GM19351 (cell line): ENCODE measurements at regions not wholly inside any gene's neighbourhood (a gene's known extent, or its start where the extent isn't known, plus 50 kb on each side); places are given as distances from the start of the nearest gene placed in this dataset.
"Not testable (repeated sequence)": the region's sequence is repeated elsewhere in the genome, so short reads cannot be mapped to it uniquely, and the experiment has no call there.

Experiments
- ATAC-seq: cut with Tn5 transposase; IDR thresholded peaks from one replicate; pipeline ENCODE4 v1.9.1; 2021; ENCODE audit warnings: mild to moderate bottlenecking, moderate library complexity; ENCODE audit not compliant: unreplicated experiment

DNA sequence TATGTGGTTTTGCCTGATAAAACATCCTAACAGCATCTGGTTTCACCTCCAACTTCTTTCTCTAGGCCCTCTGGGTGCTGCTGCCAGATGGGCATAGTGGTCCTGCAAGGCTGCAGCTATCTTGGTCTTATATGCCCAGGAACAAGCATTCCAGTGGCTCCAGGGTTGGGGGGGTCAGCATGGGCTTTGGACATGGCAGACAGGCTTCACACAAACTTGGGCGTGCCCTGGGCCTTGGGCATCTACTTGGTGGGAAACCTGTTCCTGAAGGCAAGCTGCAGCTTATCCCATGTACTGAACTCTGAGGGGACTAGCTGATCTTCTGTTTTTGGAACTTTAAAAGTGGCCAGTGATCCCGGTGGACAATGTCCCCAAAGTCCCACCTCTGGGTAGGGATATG is 54.9 kb upstream of the ZNF678 start:
- no peak for ATAC-seq

DNA sequence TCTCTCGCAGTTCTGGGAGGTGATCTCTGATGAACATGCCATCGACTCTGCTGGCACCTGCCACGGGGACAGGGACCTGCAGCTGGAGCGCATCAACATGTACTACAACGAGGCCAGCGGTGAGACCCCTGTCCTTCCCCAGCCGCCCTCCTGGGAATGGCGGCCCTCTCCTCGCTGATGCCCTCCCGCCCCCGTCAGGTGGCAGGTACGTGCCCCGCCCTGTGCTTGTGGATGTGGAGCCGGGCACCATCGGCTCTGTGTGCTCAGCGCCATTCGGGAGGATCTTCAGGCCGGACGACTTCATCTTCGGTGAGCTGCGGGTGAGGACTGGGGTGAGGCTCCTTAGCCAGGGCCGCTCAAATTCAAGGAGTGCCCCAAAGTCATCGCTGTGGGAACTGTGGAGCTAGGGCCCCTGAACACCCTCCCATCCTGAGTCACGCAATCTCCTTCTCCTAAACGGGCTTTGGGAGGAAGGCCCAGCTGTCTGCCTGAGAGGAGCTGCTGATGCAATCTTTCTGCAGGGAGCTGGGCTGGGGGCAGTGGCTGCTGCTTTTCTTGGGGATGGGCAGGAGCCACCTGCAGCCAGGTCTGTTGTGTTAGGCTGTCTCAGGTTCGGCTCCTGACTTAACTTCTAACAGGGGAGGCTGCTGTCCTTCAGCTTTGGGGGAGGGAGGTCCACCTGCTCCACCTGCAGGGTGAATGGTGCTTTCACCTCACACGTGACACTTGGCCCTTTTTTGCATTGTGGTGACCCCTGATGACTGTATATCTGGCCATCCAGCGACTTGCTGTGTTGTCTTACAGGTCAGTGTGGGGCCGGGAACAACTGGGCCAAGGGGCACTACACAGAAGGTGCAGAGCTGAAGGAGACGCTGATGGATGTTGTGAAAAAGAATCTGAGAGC is 56.6 kb upstream of the ZNF678 start:
- ATAC-seq: not testable (repeated sequence)

DNA sequence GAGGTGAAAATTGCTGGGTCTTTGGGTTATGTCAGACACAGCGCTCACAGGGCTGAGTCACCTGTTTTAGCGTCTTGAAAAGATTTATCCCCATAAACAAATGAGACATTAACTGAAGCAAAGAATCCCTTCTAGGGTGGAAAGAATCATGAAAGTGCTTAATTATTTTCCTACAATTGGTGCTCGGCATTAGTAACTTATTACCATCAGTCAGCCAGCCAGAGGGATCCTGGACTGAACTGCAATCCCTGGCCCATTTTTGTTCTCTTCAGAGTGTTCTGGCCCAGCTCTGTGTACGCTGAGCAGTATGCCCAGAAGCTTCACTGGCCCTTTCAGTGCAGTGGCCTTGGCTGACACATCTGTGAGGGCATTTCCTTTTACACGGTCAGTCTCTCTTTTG is 67.3 kb upstream of the ZNF678 start:
- not testable (repeated sequence) for ATAC-seq

DNA sequence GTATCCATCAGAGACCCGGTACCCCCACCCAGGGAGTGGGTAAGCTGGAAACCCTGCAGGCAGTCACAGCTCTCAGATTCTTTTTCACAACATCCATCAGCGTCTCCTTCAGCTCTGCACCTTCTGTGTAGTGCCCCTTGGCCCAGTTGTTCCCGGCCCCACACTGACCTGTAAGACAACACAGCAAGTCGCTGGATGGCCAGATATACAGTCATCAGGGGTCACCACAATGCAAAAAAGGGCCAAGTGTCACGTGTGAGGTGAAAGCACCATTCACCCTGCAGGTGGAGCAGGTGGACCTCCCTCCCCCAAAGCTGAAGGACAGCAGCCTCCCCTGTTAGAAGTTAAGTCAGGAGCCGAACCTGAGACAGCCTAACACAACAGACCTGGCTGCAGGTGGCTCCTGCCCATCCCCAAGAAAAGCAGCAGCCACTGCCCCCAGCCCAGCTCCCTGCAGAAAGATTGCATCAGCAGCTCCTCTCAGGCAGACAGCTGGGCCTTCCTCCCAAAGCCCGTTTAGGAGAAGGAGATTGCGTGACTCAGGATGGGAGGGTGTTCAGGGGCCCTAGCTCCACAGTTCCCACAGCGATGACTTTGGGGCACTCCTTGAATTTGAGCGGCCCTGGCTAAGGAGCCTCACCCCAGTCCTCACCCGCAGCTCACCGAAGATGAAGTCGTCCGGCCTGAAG is 69.3 kb upstream of the ZNF678 start:
- not testable (repeated sequence) for ATAC-seq

DNA sequence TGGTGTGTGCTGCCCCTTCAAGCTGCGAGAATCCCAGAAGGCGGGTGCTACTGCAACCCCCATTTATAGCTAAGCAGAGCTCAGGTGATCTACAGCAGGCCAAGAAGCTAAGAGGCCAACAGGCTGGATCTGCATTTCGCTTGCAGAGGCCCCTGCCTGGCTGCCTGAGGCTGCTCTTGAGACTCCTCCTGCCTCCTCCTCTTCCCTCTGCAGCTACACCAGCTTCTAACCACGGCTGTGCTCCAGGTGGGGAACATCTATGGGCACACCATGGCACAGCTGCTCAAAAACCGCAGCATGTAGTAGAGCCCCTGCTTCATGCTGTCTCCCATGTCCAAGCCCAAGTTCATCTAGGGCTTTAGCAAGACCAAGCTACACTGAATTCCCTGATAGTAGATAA is 72.9 kb upstream of the ZNF678 start:
- no peak for ATAC-seq

DNA sequence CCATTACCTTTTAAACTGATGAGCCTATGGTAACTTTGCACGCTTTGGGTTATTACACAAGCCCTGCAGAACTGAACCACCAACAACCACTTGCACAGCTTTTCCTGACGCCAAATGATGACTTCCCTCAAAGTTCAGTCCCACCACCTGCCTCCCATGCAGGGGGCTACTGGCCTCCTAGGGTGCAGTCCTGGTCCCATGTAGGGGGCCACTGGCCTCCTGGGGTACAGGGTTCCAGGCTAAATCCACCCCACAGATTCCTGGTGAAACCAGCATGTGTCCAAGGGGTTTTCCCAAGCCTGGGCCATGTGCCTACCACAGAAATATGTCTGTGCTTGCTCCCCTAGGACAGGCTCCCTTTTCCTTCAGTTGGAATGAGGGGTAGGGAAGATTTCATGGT is 73.4 kb upstream of the ZNF678 start:
- no peak for ATAC-seq

DNA sequence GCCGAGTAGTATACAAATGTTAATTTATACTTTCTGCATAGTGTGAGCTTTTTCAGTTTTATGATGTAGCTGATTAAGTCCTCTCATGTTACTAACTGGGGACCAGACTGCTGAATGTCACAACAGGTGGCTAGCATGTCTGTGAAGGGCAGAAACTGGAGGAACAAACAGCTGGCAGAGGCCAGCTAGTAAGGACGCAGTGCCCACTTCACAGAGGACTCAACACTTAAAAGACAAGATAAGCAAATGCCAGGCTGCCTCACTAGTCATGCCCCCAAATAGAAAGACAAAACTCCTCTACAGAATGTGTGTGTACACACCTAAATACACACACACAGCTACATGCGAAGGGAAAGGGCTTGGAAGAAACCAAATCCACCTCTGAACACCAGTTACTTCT is 73.8 kb upstream of the ZNF678 start:
- no peak for ATAC-seq

DNA sequence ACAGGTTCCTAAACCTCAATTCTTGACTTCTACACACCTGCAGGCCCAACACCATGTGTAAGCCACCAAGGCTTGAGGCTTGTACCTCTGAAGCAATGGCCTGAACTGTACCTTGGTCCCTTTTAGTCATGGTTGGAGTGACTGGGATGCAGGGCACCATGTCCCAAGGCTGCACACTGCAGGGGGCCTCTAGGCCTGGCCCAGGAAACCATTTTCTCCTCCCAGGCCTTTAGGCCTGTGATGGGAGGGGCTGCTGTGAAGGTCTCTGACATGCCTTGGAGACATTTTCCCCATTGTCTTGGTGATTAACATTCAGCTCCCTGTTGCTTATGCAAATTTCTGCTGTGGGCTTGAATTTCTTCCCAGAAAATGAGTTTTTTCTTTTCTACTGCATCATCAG is 75.8 kb upstream of the ZNF678 start:
- no peak for ATAC-seq

DNA sequence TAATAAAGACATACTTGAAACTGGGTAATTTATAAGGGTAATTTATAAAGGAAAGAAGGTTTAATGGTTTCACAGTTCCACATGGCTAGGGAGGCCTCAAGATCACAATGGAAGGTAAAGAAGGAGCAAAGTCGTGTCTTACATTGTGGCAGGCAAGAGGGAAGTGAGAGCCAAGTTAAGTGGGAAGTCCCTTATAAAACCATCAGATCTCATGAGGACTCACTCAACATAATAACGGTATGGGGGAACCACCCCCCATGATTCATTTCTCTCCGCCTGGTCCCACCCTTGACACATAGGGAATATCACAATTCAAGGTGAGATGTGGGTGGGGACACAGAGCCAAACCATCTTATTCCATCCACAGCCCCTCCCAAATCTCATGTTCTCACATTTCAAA is 76.8 kb upstream of the ZNF678 start:
- ATAC-seq: no peak

DNA sequence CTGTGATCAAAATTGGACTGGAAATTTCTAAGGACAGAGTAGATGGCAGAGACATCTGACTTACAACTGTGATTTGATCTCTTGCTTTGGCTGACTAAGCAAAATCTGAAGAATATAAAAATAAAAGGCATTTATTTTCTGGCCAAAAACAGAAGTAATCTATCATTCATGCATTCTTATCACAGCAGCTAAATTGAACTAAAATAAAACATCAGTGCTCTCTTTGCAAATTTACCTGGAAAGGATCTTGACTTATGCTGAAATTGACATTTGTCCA is 81.4 kb upstream of the ZNF678 start:
- no peak for ATAC-seq

DNA sequence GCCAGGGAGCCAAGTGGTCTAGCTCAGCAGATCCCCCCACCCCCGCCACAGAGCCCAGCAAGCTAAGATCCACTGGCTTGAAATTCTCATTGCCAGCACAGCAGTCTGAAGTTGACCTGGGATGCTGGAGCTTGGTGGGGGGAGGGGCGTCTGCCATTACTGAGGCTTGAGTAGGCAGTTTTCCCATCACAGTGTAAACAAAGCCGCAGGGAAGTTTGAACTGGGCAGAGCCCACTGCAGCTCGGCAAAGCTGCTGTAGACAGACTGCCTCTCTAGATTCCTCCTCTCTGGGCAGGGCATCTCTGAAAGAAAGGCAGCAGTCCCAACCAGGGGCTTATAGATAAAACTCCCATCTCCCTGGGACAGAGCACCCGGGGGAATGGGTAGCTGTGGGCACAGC is 89.3 kb upstream of the ZNF678 start:
- ATAC-seq: not testable (repeated sequence)

DNA sequence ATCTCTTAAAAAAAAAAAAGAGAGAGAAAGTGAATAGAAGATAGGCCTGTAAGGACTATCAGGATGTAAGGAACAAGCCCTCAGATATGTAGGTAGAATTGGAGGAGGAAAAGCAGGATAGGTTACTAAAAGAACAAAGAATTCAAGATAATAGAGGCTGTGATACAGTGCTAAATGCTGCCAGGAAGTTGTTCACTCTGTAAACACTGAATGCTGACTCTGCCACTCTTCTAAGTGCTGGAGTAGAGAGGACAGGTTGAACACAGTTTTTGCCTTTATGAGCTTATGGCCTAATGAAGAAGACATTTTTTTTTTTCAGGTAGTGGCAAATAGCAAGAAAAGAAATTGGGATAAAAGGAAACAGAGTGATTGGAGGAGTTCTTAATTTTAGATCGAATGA is 90.6 kb upstream of the ZNF678 start:
- no peak for ATAC-seq

DNA sequence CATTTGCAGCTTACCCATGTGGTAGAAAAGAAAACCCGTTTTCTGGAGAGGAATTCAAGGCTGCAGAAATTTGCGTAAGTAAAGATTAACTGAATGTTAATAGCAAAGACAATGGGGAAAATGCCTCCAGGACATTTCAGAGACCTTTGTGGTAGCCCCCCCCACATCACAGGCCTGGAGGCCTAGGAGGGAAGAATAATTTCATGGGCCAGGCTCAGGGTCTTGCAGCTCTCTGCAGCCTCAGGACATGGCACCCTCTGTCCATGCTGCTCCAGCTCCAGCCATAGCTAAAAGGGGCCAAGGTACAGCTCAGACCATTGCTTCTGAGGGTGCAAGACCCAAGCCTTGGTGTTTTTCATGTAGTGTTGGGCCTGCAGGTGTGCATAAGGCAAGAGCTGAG is 92.7 kb upstream of the ZNF678 start:
- no peak for ATAC-seq

DNA sequence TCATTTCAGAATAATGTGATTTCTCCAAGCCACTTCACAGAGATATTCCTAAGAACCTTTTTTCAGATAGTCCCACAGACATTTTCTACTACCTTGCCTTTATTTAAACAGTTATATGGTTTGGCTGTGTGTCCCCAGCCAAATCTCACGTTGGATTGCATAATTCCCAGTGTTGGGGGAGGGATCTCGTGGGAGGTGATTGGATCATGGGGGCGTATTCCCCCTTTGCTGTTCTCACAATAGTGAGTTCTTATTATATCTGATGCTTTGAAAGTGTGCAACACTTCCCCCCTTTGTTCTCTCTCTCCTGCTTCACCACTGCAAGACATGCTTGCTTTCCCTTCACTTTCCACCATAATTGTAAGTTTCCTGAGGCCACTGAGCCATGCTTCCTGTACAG is 93.6 kb upstream of the ZNF678 start:
- no peak for ATAC-seq

DNA sequence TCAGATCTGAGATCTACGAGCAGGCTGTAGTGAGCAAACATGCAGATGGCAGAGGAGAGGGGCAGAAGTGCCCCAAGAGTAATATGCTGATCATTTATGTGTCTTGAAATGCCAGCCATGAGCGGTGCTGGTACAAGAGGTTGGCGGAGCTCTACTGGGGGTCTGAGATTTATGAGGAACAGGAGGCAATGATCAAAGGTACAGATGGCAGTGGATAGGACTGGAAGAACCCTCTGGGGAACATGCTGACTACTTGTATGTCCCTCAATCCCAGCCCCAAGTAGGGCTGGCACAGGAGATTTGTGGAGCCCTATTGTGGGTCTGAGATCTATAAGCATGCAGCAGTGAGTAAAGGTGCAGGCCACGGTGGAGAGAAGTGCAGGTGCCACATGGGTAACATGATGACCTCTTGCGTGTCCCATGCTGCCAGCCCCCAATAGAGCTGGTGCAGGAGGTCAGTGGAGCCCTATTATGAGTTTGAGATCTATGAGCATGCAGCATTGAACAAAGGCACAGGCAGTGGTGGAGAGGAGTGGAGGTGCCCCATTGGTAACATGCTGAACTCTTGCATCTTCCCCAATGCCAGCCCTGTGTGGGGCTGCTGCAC is 97.2 kb upstream of the ZNF678 start:
- no peak for ATAC-seq

DNA sequence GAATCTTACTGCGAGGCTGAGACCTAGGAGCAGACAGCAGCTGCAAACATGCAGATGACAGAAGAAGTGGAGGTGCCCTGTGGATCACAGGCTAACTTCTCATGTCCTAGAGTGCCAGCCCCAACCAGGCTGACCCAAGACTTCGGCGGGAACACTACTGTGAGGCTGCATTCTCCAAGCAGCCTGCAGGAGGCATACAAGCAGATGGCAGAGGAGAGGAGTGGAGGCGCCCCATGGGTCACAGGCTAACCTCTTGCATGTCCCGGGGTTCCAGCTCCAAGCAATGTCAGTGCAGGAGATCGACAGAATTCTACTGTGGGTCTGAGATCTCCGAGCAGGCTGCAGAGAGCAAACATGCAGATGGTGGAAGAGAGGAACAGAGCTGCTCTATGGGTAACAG is 98.1 kb upstream of the ZNF678 start:
- ATAC-seq: no peak

DNA sequence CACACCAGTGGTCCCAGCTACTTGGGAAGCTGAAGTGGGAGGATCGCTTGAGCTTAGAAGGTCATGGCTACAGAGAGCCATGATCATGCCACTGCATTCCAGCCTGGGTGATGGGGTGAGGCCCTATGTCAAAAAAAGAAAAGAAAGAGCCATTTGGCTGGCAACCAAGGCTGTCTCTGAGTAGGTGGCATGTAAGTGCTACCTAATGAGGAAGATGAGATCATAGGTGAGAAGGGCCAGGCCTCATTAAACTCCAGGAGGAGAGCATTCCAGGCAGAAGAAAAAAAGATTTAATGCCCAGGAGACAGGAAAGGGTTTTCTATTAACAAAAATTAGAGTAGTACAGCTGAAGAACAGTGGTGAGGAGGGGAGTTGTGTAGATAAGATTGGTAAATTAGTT is 103.4 kb upstream of the ZNF678 start:
- ATAC-seq: no peak

DNA sequence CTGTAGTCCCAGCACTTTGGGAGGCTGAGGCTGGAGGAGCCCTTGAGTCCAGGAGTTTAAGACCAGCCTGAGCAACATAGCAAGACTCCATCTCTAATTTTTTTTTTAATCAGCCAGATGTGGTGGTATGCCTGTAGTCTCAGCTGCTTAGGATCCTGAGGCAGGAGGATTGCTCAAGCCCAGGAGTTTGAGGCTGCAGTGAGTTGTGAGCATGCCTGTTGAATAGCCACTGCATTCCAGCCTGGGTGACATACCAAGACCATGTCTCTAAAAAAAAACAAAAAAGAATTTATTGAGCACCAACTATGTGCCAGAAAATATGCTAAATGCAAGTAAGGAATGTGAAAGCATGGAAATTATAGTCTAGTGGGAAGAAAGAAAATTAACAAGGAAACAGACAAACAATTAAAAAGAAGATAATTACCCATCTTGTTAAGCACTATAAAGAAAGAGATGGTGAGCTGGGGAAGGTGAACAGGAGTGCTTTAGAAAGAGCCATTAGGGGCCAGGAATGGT is 104.0 kb upstream of the ZNF678 start:
- no peak for ATAC-seq

DNA sequence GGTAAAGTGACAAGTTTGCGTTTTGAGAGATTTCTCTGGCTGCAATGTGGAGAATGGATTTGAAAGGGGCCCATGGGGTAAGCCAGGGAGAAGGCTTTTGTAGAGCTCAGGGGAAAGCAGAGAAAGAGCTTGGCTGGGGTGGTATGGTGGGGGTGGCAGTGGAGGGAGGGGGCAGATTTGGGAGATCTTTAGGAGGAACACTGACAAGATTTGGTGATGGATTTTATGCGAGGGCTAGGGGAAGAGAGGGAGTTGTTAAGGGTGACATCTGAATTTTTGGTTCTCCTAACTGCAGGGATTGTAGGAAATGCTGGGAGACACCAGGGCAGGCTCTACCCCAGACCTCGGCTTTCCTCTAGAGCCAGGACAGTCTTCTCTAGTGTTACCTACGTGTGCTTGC is 108.7 kb upstream of the ZNF678 start:
- no peak for ATAC-seq

DNA sequence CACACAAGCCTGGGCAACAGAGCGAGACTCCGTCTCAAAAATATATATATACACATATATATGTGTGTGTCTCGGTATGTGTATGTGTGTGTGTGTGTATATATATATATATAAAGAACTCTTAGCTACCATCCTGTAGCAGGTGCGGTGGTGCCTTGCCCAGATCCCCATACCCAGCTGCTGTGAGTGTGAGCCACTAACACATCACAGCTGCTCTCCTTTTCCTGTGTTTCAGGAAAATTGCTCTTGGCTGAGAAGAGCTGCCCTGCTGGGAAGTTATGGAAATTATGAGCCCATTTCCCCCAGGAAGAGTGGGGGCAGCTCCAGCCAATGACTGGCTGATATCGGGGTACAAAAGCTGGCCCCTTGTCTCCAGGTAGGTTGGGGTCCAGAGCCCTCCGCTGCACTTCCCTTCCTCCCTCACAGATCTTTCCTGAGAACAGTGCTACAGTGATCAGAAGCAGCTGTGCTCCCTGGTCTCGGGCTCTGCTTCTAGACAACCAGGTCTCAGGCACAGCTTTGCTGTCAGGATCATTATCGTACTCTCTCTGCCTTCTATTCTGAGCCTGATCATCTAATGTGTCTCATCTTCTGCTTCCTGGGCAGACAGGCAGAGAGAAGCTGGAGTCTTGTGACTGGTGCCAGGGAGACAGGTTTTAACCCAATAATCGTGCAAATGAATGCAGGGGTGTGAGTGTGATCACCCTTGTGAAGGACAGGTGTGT is 109.6 kb upstream of the ZNF678 start:
- no peak for ATAC-seq

DNA sequence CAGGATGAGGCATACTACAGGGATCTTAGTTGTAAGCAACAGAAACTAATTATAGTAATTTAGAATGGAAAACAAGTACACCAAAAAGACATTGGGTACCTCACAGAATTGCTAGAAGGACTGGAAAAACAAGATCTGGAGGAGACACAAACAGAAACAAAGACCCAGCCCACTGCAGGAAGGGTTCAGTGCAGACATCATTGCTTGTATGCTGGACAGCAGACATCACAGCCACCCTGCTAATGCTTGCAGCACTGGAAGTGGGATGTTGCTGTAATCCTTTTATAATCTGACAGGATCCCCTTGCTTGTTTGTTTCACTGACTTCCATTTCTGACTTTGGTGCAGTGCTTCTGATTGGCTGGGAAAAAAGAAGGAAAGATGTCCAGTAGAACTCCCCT is 111.4 kb upstream of the ZNF678 start:
- no peak for ATAC-seq
